Fibroblast of pulmonary artery (primary cell): ENCODE measurements at regions not wholly inside any gene's neighbourhood (a gene's known extent, or its start where the extent isn't known, plus 50 kb on each side); places are given as distances from the start of the nearest gene placed in this dataset.

ENCODE experiments used
- DNase-seq: peaks from one replicate; pipeline ENCODE4 v3.0.0-alpha.2; 2010; ENCODE audit warnings: low read depth
- H3K4me3 ChIP-seq: replicated peaks from 2 replicates; pipeline ENCODE4 v1.5.1; 2011; ENCODE audit warnings: low read depth, mild to moderate bottlenecking, control low read depth, low read length, moderate library complexity
- TF ChIP-seq, protein P1 (sequence below): IDR thresholded peaks from 2 replicates; pipeline ENCODE4 v1.5.1; 2011; ENCODE audit warnings: mild to moderate bottlenecking, control low read depth, low read length, inconsistent platforms; ENCODE audit errors: missing control alignments

DNA sequence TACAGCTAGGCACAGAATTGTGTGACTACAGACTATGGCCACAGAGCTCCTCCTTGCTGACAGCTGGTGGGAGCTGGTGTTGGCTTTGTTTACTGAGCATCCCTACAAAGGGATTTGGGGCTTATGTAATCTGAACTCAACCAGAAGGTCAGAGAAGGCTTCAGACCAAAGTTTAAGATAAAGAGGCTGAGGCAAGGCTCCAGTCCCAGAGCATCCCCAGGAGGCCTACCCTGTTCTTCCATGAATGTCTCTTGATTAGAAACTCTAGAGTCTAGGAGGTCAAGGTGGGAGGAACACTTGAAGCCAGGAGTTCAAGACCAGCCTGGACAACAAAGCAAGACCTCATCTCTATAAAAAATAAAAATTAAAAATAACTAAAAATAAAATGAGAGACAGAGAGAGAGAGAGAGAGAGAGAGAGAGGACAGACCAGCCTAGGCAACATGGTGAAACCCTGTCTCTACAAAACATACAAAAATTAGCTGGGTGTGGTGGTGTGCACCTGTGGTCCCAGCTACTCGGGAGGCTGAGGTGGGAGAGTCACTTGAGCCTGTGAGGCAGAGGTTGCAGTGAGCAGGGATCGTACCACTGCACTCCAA, 125.5 kb upstream of the SERPIND1 start:
- DNase-seq, result no peak
- no peak overlapping the region for H3K4me3 ChIP-seq
- TF ChIP-seq, protein P1, sequence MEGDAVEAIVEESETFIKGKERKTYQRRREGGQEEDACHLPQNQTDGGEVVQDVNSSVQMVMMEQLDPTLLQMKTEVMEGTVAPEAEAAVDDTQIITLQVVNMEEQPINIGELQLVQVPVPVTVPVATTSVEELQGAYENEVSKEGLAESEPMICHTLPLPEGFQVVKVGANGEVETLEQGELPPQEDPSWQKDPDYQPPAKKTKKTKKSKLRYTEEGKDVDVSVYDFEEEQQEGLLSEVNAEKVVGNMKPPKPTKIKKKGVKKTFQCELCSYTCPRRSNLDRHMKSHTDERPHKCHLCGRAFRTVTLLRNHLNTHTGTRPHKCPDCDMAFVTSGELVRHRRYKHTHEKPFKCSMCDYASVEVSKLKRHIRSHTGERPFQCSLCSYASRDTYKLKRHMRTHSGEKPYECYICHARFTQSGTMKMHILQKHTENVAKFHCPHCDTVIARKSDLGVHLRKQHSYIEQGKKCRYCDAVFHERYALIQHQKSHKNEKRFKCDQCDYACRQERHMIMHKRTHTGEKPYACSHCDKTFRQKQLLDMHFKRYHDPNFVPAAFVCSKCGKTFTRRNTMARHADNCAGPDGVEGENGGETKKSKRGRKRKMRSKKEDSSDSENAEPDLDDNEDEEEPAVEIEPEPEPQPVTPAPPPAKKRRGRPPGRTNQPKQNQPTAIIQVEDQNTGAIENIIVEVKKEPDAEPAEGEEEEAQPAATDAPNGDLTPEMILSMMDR, result no peak

DNA sequence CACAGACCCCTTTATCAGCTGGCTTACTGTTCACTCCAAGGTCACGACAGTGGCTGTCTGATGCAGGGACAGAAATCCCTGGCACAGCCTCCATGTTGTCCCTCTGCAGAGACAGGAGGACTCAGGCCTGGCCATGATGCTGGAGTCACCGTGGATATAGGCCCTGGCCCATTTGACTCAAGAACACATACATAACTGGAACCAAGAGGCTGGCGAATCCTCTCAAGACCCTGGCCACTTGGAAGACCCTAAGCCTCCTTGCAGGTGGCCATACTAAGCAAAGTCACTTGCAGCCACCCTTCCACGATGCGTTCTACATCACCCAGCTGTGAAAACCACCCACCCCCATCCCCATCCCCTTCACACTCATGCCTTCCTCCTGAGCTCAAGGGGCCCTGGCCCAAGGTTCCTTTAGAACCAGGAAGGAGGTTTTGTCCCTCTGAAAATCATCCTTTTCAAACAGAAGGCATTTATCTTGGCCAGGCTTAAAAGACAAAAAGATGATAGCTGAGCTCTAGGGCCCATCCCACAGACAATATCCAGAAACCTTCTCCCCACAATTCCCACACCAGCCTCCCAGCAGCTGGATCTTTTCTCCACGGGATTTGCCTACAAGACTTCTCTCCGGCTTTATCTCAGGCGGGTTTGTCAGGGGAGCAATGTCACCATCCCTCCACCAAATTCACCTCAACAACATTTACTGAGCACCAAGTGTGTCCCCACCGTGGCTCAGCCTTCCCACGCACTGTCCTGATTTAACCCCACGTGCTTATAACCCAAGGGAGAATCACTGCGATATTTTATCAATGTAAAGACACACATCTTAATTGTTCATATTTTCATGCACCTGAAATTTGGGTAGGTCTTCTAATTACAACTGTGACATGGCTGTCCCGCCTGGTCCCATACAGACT, 123.4 kb upstream of the SERPIND1 start:
- TF ChIP-seq, protein P1, result no peak
- H3K4me3 ChIP-seq, result no peak overlapping the region
- no peak for DNase-seq

DNA sequence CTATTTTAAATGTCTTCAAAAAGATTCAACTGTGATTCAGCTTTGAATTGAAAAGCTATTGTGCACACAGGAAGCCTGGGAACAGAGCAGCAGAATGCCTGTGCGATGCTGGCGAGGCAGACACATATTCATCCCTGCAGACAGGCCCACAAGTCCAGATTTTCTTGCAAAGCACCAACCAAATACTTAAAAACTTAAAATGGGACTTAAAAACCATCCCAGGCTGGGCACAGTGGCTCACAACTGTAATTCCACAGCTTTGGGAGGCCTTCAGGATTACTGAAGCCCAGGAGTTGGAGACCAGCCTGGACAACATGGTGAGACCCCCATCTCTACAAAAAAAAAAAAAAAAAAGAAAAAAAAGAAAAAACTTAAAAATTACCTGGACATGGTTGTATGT, 122.6 kb upstream of the SERPIND1 start:
- TF ChIP-seq, protein P1, result no peak
- DNase-seq, result peak; percentile 31
- H3K4me3 ChIP-seq, result no peak overlapping the region

DNA sequence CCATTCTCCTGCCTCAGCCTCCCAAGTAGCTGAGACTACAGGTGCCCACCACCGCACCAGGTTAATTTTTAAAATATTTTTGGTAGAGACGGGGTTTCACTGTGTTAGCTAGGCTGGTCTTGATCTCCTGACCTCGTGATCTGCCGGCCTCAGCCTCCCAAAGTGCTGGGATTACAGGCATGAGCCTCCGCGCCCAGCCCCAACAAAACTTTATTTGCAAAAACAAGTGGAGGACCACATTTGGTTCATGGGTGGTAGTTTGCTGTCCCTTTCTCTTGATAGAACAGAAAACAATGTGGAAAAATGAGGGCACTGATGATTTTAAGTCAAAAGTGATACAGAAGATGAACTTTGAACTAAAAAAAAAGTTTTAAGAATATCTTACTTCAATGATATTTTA, 121.8 kb upstream of the SERPIND1 start:
- no peak overlapping the region for H3K4me3 ChIP-seq
- TF ChIP-seq, protein P1, result no peak
- DNase-seq, result no peak

DNA sequence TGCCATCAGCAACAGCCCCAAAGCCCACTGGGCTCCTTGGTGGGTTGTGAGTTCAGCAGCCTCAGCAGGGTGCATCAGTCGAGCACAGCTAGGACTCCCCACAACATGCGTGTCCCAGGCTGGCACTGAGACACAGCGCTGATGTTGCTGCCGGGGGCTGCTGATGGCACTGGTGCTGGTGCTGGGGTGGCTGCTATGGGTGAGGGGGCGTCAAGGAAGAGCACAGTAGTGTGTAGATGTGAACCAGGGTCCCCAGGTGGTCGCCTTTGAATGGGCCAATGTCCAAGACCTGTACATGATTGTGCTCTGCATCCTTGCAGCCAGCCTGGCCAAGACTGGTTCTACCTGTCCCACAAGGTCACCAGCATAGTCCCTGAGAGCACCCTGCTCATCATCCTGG, 121.3 kb upstream of the SERPIND1 start:
- no peak overlapping the region for H3K4me3 ChIP-seq
- DNase-seq, result no peak
- TF ChIP-seq, protein P1, result no peak

DNA sequence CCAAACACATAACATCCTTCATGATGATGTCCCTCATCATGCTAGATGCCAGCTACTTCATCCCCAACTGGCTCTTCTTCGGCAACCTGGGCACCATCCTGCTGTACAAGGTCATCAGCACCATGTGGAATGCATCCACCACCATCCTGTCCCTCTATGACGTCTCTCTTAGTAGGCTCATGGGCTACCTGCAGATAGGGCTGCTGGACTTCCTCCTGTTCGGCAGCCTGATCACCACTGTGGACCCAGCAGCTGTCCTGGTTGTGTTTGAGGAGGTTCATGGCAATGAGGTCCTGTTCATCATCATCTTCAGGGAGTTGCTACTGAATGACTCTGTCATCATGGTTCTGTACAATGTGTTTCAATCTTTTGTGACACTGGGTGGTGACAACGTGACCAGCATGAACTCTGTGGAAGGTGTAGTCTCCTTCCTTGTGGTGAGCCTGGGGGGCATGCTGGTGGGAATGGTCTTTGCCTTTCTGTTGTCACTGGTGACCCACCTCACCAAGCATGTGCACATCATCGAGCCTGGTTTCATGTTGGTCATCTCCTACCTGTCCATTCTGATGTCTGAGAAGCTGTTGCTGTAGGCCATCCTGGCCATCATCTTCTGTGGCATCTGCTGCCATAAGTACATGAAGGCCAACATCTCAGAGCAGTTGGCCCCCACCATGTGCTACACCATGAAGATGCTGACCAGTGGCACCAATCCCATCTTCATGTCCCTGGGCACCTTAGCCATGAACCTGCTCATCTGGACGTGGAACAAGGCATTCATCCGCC, 120.7 kb upstream of the SERPIND1 start:
- no peak for DNase-seq
- TF ChIP-seq, protein P1, result no peak
- no peak overlapping the region for H3K4me3 ChIP-seq
